ENCODE measurements at regions not wholly inside any gene's neighbourhood (a gene's known extent, or its start where the extent isn't known, plus 50 kb on each side); places are given as distances from the start of the nearest gene placed in this dataset.
"Not testable (repeated sequence)": the region's sequence is repeated elsewhere in the genome, so short reads cannot be mapped to it uniquely, and the experiment has no call there.

DNA sequence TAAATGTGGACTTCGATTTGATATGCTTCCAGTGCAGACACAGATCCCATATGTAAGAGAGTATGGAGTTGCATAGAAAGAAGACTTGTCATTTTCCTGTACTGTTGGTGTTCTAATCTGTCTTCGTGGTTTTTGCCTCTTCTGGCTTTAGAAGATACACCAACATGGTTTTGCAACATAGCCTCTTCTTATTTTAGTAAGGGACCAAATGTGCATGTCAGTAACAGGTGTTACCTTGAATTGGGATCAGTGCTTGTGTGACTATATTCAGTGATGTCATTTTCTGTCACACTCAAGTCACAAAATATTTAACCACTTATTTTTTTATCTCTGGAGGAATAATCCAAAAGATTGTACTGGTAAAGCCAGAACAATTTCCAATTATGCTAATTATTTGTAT is 140.4 kb downstream of the SNRPN start:
- H3K27me3 ChIP-seq (ENCODE audit: insufficient read depth, low read length), result no peaks in the 10 kb centered on the region
- no peak overlapping the region for H3K4me3 ChIP-seq (ENCODE audit: insufficient read depth, low read length)
- H3K4me2 ChIP-seq (ENCODE audit: insufficient read depth, low read length), result no peak overlapping the region
- H3K79me2 ChIP-seq (ENCODE audit: insufficient read depth, low read length), result no peaks in the 10 kb centered on the region
- no peak for TF ChIP-seq CTCF (IDR thresholded peaks at IDR 0.05; ENCODE audit: extremely low read depth, low read depth, low read length)
- peaks cover 2% of the 10 kb centered on the region for H3K4me1 ChIP-seq (ENCODE audit: insufficient read depth, low read length)
- peaks cover 12% of the 10 kb centered on the region for H3K9me3 ChIP-seq (ENCODE audit: low read depth, low read length)
- H3K36me3 ChIP-seq (ENCODE audit: insufficient read depth, low read length), result peaks cover 49% of the 10 kb centered on the region
- H4K20me1 ChIP-seq (ENCODE audit: insufficient read depth, low read length), result no peaks in the 10 kb centered on the region
- no peak overlapping the region for H2AFZ ChIP-seq (ENCODE audit: low read length)
- no peak overlapping the region for H3K27ac ChIP-seq (ENCODE audit: low read depth, low read length)
- DNase-seq (ENCODE audit: insufficient read length, low spot score, missing footprints), result no peak

DNA sequence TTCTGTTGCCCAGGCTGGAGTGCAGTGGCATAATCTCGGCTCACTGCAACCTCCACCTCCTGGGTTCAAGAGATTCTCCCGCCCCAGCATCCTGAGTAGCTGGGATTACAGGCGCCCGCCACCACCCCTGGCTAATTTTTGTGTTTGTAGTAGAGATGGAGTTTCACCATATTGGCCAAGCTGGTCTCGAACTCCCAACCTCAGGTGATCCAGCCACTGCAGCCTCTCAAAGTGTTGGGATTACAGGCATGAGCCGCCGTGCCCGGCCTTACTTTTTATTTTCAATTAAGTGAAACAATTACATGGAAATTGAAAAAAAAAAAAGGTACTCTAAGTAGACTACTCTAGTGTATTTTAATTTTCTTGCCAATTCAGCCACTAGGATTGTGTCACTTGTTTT is 145.2 kb downstream of the SNRPN start:
- H3K27ac ChIP-seq (ENCODE audit: low read depth, low read length); H3K4me3 ChIP-seq (ENCODE audit: insufficient read depth, low read length); H3K79me2 ChIP-seq (ENCODE audit: insufficient read depth, low read length); H3K27me3 ChIP-seq (ENCODE audit: insufficient read depth, low read length); H3K4me2 ChIP-seq (ENCODE audit: insufficient read depth, low read length); H3K9me3 ChIP-seq (ENCODE audit: low read depth, low read length); DNase-seq (ENCODE audit: insufficient read length, low spot score, missing footprints); H2AFZ ChIP-seq (ENCODE audit: low read length); H3K4me1 ChIP-seq (ENCODE audit: insufficient read depth, low read length); H4K20me1 ChIP-seq (ENCODE audit: insufficient read depth, low read length): not testable (repeated sequence)
- peaks cover 26% of the 10 kb centered on the region for H3K36me3 ChIP-seq (ENCODE audit: insufficient read depth, low read length)

- H4K20me1 ChIP-seq (ENCODE audit: insufficient read depth, low read length), result no peaks in the 10 kb centered on the region
- H2AFZ ChIP-seq (ENCODE audit: low read length), result no peak overlapping the region
- H3K4me2 ChIP-seq (ENCODE audit: insufficient read depth, low read length), result no peak overlapping the region
- no peak overlapping the region for H3K27ac ChIP-seq (ENCODE audit: low read depth, low read length)
- no peaks in the 10 kb centered on the region for H3K9me3 ChIP-seq (ENCODE audit: low read depth, low read length)
- no peak for TF ChIP-seq CTCF (IDR thresholded peaks at IDR 0.05; ENCODE audit: extremely low read depth, low read depth, low read length)
- H3K4me1 ChIP-seq (ENCODE audit: insufficient read depth, low read length), result no peaks in the 10 kb centered on the region
- no peak for DNase-seq (ENCODE audit: insufficient read length, low spot score, missing footprints)
- H3K27me3 ChIP-seq (ENCODE audit: insufficient read depth, low read length), result no peaks in the 10 kb centered on the region
- no peaks in the 10 kb centered on the region for H3K79me2 ChIP-seq (ENCODE audit: insufficient read depth, low read length)
- peaks cover 21% of the 10 kb centered on the region for H3K36me3 ChIP-seq (ENCODE audit: insufficient read depth, low read length)
- H3K4me3 ChIP-seq (ENCODE audit: insufficient read depth, low read length), result no peak overlapping the region
These were observed 151.4 kb downstream of the SNRPN start for GRCh38 chr15:25106209-25106608.

DNA sequence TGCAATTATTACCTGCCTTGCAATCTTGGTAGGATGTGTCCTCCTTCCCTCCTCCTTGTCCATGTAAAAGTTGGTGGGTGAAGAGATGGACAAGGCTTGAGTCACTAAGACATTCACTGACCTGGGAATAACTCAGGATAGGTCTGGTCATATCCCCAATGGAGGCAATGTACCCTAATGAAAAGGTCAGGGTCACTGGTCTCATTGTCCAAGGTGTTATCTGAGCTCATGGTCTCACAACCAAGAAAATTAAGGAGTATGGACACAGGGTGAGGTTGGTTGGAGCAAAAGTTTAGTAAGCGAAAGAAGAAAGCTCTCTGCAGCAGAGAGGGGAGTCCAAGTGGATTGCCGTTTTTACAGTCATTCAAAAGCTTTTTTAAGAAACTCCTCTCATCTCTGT is 179.0 kb downstream of the SNRPN start:
- Histone ChIP-seq H3K4me2 (ENCODE audit: insufficient read depth, low read length) (no peak overlapping the region), H3K79me2 (ENCODE audit: insufficient read depth, low read length) (no peaks in the 10 kb centered on the region), H3K27me3 (ENCODE audit: insufficient read depth, low read length) (no peaks in the 10 kb centered on the region), H3K4me3 (ENCODE audit: insufficient read depth, low read length) (no peak overlapping the region), H3K36me3 (ENCODE audit: insufficient read depth, low read length) (no peaks in the 10 kb centered on the region), H3K4me1 (ENCODE audit: insufficient read depth, low read length) (no peaks in the 10 kb centered on the region), H3K27ac (ENCODE audit: low read depth, low read length) (no peak overlapping the region), H2AFZ (ENCODE audit: low read length) (no peak overlapping the region), H3K9me3 (ENCODE audit: low read depth, low read length) (no peaks in the 10 kb centered on the region), H4K20me1 (ENCODE audit: insufficient read depth, low read length) (no peaks in the 10 kb centered on the region)
- no peak for TF ChIP-seq CTCF (IDR thresholded peaks at IDR 0.05; ENCODE audit: extremely low read depth, low read depth, low read length)
- no peak for DNase-seq (ENCODE audit: insufficient read length, low spot score, missing footprints)

DNA sequence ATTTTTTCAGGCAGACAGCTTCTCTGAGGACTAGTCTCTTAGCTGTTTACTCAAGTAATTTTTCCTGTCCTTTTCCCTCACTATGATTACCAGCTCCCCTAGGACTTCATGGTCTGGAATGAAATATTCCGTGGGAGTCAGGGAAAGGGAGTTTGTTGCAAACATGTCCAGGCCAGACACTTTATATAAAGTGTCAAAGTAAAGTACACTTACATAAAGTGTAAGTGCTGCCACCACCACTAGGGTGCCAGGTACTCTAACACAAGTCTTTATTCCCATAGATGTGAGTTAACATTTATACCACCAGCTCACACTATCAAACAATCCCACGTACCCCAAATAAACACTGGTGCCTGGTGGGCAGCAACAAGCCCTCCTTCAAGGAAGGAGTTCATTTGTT is 179.8 kb downstream of the SNRPN start:
- Histone ChIP-seq H4K20me1 (ENCODE audit: insufficient read depth, low read length) (no peaks in the 10 kb centered on the region), H3K9me3 (ENCODE audit: low read depth, low read length) (no peaks in the 10 kb centered on the region), H3K4me1 (ENCODE audit: insufficient read depth, low read length) (no peaks in the 10 kb centered on the region), H3K36me3 (ENCODE audit: insufficient read depth, low read length) (no peaks in the 10 kb centered on the region), H3K79me2 (ENCODE audit: insufficient read depth, low read length) (no peaks in the 10 kb centered on the region), H3K27ac (ENCODE audit: low read depth, low read length) (no peak overlapping the region), H3K4me3 (ENCODE audit: insufficient read depth, low read length) (no peak overlapping the region), H3K27me3 (ENCODE audit: insufficient read depth, low read length) (no peaks in the 10 kb centered on the region), H3K4me2 (ENCODE audit: insufficient read depth, low read length) (no peak overlapping the region), H2AFZ (ENCODE audit: low read length) (no peak overlapping the region)
- DNase-seq (ENCODE audit: insufficient read length, low spot score, missing footprints), result peak; percentile 1
- TF ChIP-seq CTCF (IDR thresholded peaks at IDR 0.05; ENCODE audit: extremely low read depth, low read depth, low read length), result no peak

All from osteoblast (primary cell).